ENCODE measurements at regions not wholly inside any gene's neighbourhood (a gene's known extent, or its start where the extent isn't known, plus 50 kb on each side); places are given as distances from the start of the nearest gene placed in this dataset.

- DNase-seq = no peak
These were observed 441.8 kb upstream of the TMPO start for GRCh38 chr12:98073610-98074009.

- no peak for DNase-seq
These were observed 441.1 kb upstream of the TMPO start for GRCh38 chr12:98074286-98074685.

GRCh38 chr12:98084391-98084790 is 431.0 kb upstream of the TMPO start:
- no peak for DNase-seq

GRCh38 chr12:98085046-98085755 is 430.2 kb upstream of the TMPO start:
- DNase-seq = no peak

GRCh38 chr12:98090731-98091130 is 424.7 kb upstream of the TMPO start:
- DNase-seq = no peak

GRCh38 chr12:98096436-98096835 is 419.0 kb upstream of the TMPO start:
- no peak for DNase-seq

GRCh38 chr12:98106031-98106683 is 409.2 kb upstream of the TMPO start:
- DNase-seq = no peak

GRCh38 chr12:98109266-98109665 is 406.1 kb upstream of the TMPO start:
- no peak for DNase-seq

- no peak for DNase-seq
These were observed 404.9 kb upstream of the TMPO start for GRCh38 chr12:98110536-98110935.

GRCh38 chr12:98113548-98113947 is 401.8 kb upstream of the TMPO start:
- no peak for DNase-seq

GRCh38 chr12:98121963-98122362 is 393.4 kb upstream of the TMPO start:
- no peak for DNase-seq

- no peak for DNase-seq
These were observed 392.3 kb upstream of the TMPO start for GRCh38 chr12:98123021-98123461.

GRCh38 chr12:98126637-98127335 is 388.6 kb upstream of the TMPO start:
- no peak for DNase-seq

GRCh38 chr12:98127336-98127679 is 388.1 kb upstream of the TMPO start:
- no peak for DNase-seq

GRCh38 chr12:98127854-98128253 is 387.5 kb upstream of the TMPO start:
- DNase-seq = no peak

GRCh38 chr12:98136544-98136943 is 378.8 kb upstream of the TMPO start:
- DNase-seq = no peak

- DNase-seq = no peak
These were observed 378.1 kb upstream of the TMPO start for GRCh38 chr12:98137278-98137677.

GRCh38 chr12:98144953-98145352 is 370.4 kb upstream of the TMPO start:
- DNase-seq = no peak

GRCh38 chr12:98146043-98146442 is 369.3 kb upstream of the TMPO start:
- no peak for DNase-seq

GRCh38 chr12:98146487-98146886 is 368.9 kb upstream of the TMPO start:
- no peak for DNase-seq

- no peak for DNase-seq
These were observed 366.1 kb upstream of the TMPO start for GRCh38 chr12:98149270-98149669.

- no peak for DNase-seq
These were observed 365.6 kb upstream of the TMPO start for GRCh38 chr12:98149691-98150210.

- no peak for DNase-seq
These were observed 364.2 kb upstream of the TMPO start for GRCh38 chr12:98151105-98151590.

GRCh38 chr12:98151984-98152383 is 363.4 kb upstream of the TMPO start:
- no peak for DNase-seq
